NCI-H1436 (cell line): ENCODE measurements at regions not wholly inside any gene's neighbourhood (a gene's known extent, or its start where the extent isn't known, plus 50 kb on each side); places are given as distances from the start of the nearest gene placed in this dataset.
"Not testable (repeated sequence)": the region's sequence is repeated elsewhere in the genome, so short reads cannot be mapped to it uniquely, and the experiment has no call there.

Experiments
- DNase-seq: peaks from one replicate; lab custom pipeline; 2025; lab: John Stamatoyannopoulos, UW

GRCh38 chr4:177802661-177803060, 360.4 kb upstream of the AGA start:
- no peak for DNase-seq

DNA sequence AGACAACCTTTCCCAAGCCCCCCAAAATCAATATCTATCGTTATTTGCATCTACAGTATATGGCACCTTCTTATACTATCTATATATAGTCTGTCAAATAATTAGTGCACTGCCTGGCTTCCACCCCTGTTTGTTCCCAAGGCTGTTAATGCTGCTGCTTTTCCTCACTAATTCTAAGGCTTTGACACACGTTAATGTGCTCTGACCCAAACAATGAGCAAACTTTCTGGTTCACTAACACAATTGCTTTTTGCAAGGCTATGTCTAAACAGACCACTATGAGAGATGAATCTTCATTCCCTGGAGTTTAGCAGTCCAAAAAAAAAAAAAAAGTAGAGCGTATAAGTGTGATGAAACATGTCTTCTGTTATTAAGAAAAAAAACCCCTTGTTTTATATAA, 360.9 kb upstream of the AGA start:
- no peak for DNase-seq

DNA sequence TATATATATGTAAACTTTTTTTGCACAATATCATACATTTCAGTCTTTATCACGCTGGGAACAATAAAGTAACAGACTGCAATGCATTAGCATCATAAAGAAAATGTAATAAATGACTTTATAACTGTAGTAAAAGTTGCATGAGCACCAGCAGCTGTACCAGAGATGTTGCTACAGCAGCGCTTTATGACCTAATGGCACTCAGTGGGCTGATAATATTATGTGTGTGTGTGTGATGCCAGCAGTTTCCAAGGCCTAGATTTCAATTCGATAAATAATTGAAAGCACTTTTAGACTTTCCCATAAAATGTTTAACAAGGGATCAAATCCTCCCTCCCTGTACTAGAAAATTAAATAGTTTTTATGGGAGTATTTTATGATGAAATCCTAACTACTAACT, 367.6 kb upstream of the AGA start:
- DNase-seq: no peak

DNA sequence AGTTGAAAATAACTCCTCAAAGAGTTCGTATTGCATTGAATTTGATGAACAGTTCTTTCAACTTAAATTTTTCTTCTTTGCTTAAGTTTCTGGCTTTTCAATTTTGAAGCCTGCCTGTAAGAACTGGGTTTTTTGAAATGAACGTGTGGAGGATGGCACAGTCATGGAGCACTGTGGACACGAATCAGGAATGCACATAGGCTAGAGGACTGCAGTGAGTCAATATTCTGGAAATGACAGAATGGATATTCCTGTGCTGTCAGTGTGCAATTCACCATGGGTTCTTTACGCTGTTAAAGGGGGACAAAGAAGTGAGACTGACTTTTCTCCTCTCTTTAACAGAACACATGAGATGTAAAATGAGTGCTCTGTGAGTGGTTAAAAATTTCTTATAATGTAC, 368.0 kb upstream of the AGA start:
- no peak for DNase-seq

DNA sequence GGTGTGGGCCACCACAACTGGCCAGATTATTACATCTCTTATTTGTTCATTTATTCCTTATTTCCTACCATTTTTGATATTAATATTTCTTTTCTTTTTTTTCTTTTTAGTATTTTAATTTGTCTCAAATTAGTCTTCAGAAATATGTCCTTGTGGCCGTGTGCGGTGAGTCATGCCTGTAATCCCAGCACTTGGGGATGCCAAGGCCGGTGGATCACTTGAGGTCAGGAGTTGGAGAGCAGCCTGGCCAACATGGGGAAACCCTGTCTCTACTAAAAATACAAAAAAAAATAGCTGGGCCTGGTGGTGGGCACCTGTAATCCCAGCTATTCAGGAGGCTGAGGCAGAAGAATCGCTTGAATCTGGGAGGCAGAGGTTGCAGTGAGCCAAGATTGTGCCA, 376.2 kb upstream of the AGA start:
- DNase-seq: not testable (repeated sequence)

GRCh38 chr4:177826973-177827372, 384.7 kb upstream of the AGA start:
- DNase-seq: no peak

- no peak for DNase-seq
Measured at GRCh38 chr4:177841258-177841657, 399.0 kb upstream of the AGA start.

DNA sequence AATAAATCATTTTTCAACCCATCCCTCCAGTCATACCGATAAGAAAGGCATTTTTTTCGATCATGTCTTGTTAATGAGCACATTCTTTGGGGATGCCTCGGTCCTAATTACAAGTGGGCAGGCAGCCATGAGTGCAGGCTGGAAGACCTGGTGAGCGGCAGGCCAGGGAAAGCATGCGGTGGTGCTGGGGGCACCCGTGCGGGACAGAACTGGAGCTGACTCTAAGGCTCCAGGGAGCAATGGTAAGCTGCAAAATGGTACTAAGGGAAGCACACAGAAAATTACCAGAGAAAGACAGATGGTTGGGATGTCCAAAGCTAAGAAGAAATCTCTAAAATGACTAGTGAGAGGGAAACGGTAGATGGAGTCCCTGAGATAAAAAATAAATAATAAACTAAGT, 411.0 kb upstream of the AGA start:
- no peak for DNase-seq

DNA sequence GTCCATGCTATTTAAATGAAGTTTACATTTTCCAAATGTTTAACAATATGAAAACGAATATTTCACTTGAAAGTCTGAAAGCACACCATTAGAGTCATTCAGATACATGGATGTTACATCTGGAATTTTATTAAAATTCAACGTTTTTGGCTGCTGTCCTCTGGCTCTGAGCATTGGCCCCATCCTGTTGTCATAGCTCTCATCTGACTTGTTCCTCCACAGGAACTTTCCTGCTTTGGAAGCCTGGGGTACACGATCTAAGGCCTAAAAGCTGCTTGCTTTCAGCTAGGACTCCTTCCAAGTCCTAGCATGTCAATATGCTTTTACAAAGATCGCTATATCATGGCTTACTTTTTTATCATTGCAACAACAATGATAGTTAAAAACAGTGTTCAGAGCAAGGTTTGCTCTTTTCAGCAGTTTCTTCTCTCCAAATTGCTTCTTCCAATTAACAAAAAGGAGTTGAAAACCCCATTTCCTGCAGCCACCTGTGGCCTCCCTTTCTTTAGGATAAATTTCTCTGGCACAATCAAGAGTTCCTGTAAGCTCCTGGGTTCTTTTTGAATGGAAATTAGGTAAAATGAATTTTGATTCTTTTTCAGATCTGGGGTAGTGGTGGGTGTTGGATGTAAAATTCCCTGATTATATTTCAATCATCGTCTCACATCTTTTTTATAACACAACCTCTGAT, 413.4 kb upstream of the AGA start:
- DNase-seq: no peak

DNA sequence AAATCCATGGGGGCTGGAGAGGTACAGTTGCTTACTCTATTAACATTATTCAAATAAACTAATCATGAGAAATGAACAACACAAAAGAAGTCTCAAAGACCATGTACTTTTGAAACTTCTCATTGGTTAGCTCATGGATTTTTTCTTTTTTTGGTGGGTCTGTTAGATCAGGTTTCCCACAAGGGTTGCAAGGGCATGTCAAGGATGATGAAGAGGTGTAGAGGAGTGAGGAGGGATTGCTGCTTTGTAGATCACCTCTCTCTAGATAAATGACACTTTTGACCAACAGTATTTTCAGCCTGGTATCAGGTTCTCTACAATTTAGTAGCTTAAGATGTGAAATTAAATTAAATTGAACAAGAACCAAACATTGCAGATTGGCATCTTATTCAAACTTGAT, 417.9 kb upstream of the AGA start:
- DNase-seq: no peak

- no peak for DNase-seq
Measured at GRCh38 chr4:177861551-177862094, 419.4 kb upstream of the AGA start.

DNA sequence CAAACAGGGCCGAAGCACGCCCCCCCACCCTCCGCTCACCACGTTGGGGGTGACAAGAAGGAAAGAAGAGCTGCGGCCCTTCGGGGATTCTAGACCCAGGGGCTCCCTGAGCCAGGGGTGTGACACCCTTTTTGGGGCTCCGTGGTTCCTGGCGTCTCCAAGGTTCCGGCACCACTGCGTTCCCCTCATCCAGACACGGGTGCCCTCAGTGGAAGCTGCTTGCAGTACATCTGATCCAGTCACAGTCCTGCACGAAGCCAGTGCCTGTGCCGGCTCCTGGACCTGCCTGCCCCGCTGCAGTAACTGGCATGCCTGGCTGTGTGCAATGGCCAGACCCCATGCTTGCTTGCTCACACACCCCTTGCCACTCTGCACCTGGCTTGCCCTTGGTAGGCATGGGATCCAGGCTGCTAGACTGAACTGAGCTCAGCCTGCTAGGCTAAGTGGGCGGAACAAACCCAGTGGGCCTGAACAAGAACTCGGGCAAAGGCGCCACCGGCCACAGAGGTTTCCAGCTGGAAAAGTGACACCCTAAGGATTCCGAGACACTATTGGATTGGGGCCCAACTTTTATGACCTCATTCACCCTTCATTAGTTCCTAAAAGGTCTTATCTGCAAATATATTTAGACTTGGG, 420.4 kb upstream of the AGA start:
- no peak for DNase-seq

DNA sequence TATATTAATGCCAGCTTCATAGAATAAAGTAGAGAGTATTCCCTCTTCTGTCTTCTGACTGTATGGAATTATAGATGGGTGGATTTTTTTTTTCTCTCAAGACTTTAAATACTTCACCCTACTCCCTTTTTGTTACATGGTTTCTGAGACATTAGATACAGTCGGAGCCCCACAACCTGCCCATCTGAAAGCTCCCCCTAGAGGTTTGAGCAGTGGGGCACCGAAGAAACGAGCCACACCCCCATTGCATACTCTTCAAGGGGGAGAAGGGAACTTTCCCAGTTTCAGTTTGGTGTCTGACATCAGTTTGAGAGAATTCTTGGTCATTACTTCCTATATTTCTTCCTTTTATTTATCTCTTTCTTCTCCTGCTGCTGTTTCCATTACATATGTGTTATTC, 437.6 kb upstream of the AGA start:
- DNase-seq: no peak

DNA sequence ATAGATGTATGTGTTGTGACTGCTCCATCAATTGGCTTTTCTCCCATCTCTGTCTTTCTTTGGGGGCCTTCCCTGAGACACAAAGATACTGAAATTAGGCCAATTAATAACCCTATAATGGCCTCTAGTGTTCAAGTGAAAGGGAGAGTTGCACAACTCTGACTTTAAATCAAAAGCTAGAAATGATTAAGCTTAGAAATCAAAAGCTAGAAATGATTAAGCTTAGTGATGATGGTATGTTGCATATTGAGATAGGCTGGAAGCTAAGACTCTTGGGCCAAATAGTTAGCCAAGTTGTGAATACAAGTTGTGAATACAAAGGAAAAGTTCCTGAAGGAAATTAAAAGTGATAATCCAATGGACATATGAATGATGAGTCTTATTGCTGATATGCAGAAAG, 452.9 kb upstream of the AGA start:
- DNase-seq: no peak

DNA sequence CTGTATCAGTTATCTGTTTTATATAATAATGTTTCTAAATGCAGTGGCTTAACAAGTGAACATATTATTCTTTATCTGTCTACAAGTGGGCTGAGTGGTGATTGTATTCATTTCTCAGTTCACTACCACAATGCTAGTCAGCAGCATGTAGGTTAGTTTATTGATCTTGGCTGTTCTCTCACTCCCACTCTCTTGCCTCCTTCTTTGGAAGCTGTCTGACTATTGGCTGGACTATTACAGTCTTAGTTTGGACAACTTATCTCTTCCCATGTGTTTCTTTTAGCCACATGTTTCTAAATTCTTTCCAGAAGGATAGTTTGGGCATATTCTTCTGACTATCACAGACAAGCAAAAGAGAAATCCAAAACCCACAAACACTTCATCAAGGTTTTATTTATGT, 459.5 kb upstream of the AGA start:
- no peak for DNase-seq

GRCh38 chr4:177902386-177902785, 460.1 kb upstream of the AGA start:
- no peak for DNase-seq

DNA sequence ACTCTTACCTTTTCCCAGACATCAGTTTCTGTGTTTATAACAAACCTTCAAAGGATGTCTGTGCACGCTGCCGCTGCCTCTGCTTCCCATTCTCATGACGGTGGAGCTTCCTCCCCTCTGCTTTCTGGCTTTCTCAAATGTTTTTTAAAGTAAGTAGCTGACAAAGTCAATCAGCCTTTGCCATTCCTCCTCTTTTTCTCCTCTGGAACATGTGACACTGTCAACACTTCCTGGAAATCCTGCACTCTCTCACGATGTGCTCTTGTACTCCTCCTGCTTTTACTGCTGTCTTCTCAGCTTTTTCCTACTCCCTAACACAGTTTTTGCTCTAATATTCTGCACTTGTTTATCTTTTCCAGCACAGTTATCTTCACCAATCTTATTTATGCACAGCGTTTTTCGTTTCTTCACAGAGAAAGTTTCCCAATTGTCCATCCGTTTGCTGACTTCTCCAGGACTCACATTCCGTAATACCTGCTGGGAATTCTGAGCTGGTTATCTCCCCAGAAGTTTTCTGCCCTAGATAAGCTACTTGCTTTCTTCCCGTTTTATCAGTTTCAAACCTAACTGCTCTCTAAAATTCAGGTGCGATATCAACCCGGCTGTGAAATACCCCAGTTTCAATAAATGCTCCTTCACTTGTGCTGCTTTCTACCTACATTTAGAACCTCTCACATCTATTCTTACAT, 465.6 kb upstream of the AGA start:
- DNase-seq: no peak

GRCh38 chr4:177921715-177922114, 479.5 kb upstream of the AGA start:
- no peak for DNase-seq

DNA sequence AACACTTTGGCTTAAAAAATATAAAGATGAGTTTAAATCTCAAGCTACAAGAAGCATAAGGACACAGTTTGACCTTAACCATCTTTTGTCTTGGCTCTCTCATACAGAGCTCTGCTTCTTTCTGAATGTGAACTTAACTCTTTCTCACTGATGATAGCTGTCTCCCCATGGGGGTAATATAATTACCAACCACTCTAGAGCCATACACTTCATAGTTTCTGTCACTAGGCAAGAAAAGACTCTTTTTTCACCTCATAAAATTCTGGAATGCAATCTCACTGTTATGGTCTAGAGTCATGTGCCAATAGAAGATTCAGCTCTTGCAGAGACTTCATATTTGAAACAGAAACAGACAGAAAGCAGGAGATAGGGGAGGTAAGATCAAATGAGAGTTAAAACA, 481.7 kb upstream of the AGA start:
- no peak for DNase-seq

GRCh38 chr4:177937041-177937440, 494.8 kb upstream of the AGA start:
- no peak for DNase-seq

- no peak for DNase-seq
Measured at GRCh38 chr4:177938226-177938625, 496.0 kb upstream of the AGA start.

DNA sequence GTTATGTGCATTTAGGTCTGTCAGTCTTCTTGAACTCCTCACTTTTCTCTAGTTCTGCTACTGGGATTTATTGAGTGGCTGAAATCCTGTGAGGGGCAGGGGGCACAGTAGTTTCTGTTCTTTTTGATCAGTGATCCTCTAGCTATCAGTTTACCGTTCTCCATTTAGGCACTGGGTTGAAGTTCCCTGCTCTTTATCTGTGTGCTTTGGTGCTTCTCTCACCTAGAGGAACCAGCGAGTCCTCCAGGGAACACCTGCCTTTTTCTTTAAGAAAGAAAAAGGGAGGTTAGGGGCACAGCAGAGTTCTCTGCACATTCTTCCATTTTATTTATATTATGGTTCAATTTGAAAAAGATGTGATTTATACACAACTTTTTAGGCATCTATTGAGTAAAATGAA, 503.0 kb upstream of the AGA start:
- DNase-seq: no peak

DNA sequence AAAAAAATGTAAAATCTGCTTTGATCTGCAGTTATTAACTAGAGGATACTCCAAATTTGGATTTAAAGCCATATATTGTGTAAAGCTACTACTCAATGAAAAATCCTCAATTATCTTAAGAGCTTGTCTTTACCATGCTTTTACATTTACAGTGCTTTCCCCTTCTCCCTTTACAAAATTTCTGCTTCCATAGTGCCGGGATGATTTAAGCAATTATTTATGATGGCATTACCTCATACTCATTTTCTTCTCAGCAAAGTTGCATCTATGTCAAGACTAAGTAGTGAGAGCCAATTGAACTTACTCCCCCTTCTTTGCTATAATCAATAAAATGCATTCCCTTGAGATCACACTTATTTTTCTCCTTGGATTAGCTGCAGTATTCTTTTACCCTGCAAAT, 505.4 kb upstream of the AGA start:
- no peak for DNase-seq
